Tibial artery (tissue), 4 donors: ENCODE measurements at regions not wholly inside any gene's neighbourhood (a gene's known extent, or its start where the extent isn't known, plus 50 kb on each side); places are given as distances from the start of the nearest gene placed in this dataset.
"Not testable (repeated sequence)": the region's sequence is repeated elsewhere in the genome, so short reads cannot be mapped to it uniquely, and the experiment has no call there.

Experiments
- DNase-seq, 2 donors: peaks; one replicate each; pipeline ENCODE4 v3.0.0-alpha.2; 2019
- H3K27ac ChIP-seq, 2 donors: fragments of 200-600 bp; sonication (generic) in 1 of 2; 1 replicate in 1 of 2; 2 replicates in 1 of 2; pipeline ENCODE4 v1.5.1; 2018 to 2019; ENCODE audit warnings: mild to moderate bottlenecking in 1 of 2
- H3K27me3 ChIP-seq, 2 donors: fragments of 200-600 bp; sonication (generic) in 1 of 2; one replicate each; pipeline versions ENCODE4 v1.5.1 to v1.6.0; 2016 to 2019
- H3K36me3 ChIP-seq, 3 donors: fragments of 200-600 bp; sonication (generic) in 2 of 3; one replicate each; pipeline ENCODE4 v1.5.1; 2016 to 2019; ENCODE audit warnings: mild to moderate bottlenecking in 2 of 3
- H3K4me1 ChIP-seq, 4 donors: fragments of 200-600 bp; sonication (generic) in 2 of 4; 1 replicate in 3 of 4; 2 replicates in 1 of 4; pipeline ENCODE4 v1.5.1; 2016 to 2019
- H3K4me3 ChIP-seq, 2 donors: fragments of 200-600 bp; sonication (generic) in 1 of 2; 1 replicate in 1 of 2; 2 replicates in 1 of 2; pipeline ENCODE4 v1.5.1; 2018 to 2019; ENCODE audit warnings: mild to moderate bottlenecking in 2 of 2
- H3K9me3 ChIP-seq, 3 donors: fragments of 200-600 bp; sonication (generic) in 1 of 3; one replicate each; pipeline ENCODE4 v1.5.1; 2016 to 2019
- CTCF ChIP-seq, 2 experiments: fragments of 200-600 bp in 1 of 2; fragments of 450-650 bp in 1 of 2; IDR thresholded peaks; one replicate each; pipeline ENCODE4 v1.5.1; 2017 to 2019; ENCODE audit warnings: antibody characterized with exemption in 2 of 2, mild to moderate bottlenecking in 1 of 2, moderate library complexity in 1 of 2
- intact Hi-C: fragments of 100-400 bp; cut with DNase I; formaldehyde crosslinking; loops from one replicate; pipeline ENCODE4 v1.15.0; 2023; ENCODE audit warnings: low total_unique reads

GRCh38 chr14:53260286-53260685 lies 107.2 kb upstream of the DDHD1 start:
- intact Hi-C loops: no loop called here
- Histone ChIP-seq H3K4me3 (no peak overlapping the region), H3K9me3 (peaks cover 0 to 6% (median 0%) of the 10 kb centered on the region in 3 donors), H3K4me1 (no peaks in the 10 kb centered on the region), H3K36me3 (no peaks in the 10 kb centered on the region), H3K27me3 (no peaks in the 10 kb centered on the region), H3K27ac (no peak overlapping the region)
- DNase-seq: no peak
- no peak for TF ChIP-seq CTCF (IDR thresholded peaks at IDR 0.05)

- intact Hi-C loops: no loop called here
- Histone ChIP-seq H3K4me1 (no peaks in the 10 kb centered on the region), H3K27ac (no peak overlapping the region), H3K27me3 (no peaks in the 10 kb centered on the region), H3K4me3 (no peak overlapping the region), H3K36me3 (no peaks in the 10 kb centered on the region), H3K9me3 (no peaks in the 10 kb centered on the region)
- TF ChIP-seq CTCF (IDR thresholded peaks at IDR 0.05): no peak
- no peak for DNase-seq
Measured at GRCh38 chr14:53252141-53252540, 99.0 kb upstream of the DDHD1 start.

- H3K4me1 ChIP-seq: no peaks in the 10 kb centered on the region
- intact Hi-C loops: no loop called here
- DNase-seq: no peak
- no peaks in the 10 kb centered on the region for H3K9me3 ChIP-seq
- H3K27me3 ChIP-seq: no peaks in the 10 kb centered on the region
- TF ChIP-seq CTCF (IDR thresholded peaks at IDR 0.05): no peak
- H3K27ac ChIP-seq: no peak overlapping the region
- no peaks in the 10 kb centered on the region for H3K36me3 ChIP-seq
- H3K4me3 ChIP-seq: no peak overlapping the region
Measured at GRCh38 chr14:53249059-53249458, 95.9 kb upstream of the DDHD1 start.

- no peak for TF ChIP-seq CTCF (IDR thresholded peaks at IDR 0.05)
- intact Hi-C loops: no loop called here
- no peaks in the 10 kb centered on the region for H3K27me3 ChIP-seq
- no peak overlapping the region for H3K27ac ChIP-seq
- H3K36me3 ChIP-seq: no peaks in the 10 kb centered on the region
- no peak overlapping the region for H3K4me3 ChIP-seq
- no peaks in the 10 kb centered on the region for H3K9me3 ChIP-seq
- no peak for DNase-seq
- H3K4me1 ChIP-seq: no peaks in the 10 kb centered on the region
Measured at GRCh38 chr14:53247596-53248370, 94.7 kb upstream of the DDHD1 start.

- intact Hi-C loops, DNase-seq, H3K27ac ChIP-seq, H3K4me1 ChIP-seq, H3K36me3 ChIP-seq, H3K27me3 ChIP-seq, H3K9me3 ChIP-seq, H3K4me3 ChIP-seq: not testable (repeated sequence)
Measured at GRCh38 chr14:53242898-53243297, 89.8 kb upstream of the DDHD1 start.

- TF ChIP-seq CTCF (IDR thresholded peaks at IDR 0.05): no peak
- Histone ChIP-seq H3K4me3 (no peak overlapping the region), H3K4me1 (no peaks in the 10 kb centered on the region), H3K36me3 (no peaks in the 10 kb centered on the region), H3K27me3 (no peaks in the 10 kb centered on the region), H3K9me3 (no peaks in the 10 kb centered on the region), H3K27ac (no peak overlapping the region)
- intact Hi-C loops: no loop called here
- no peak for DNase-seq
Measured at GRCh38 chr14:53237488-53237887, 84.4 kb upstream of the DDHD1 start.
